CD14-positive monocyte (primary cell): ENCODE measurements at regions not wholly inside any gene's neighbourhood (a gene's known extent, or its start where the extent isn't known, plus 50 kb on each side); places are given as distances from the start of the nearest gene placed in this dataset.

ENCODE experiments used
- DNase-seq, 3 donors: peaks; one replicate each; pipeline ENCODE4 v3.0.0-alpha.2; 2011 to 2022
- H2AFZ ChIP-seq: 2 replicates; pipeline ENCODE4 v1.6.0; 2012; ENCODE audit warnings: mild to moderate bottlenecking, low read depth, low read length, inconsistent platforms; ENCODE audit not compliant: insufficient read depth, poor library complexity, severe bottlenecking
- H3K27ac ChIP-seq, 2 donors: 1 replicate in 1 of 2; 2 replicates in 1 of 2; pipeline ENCODE4 v1.5.1; 2012 to 2013; ENCODE audit warnings: low read length in 2 of 2, control low read depth in 1 of 2, inconsistent platforms in 1 of 2, low read depth in 1 of 2, mild to moderate bottlenecking in 1 of 2
- H3K27me3 ChIP-seq, 2 donors: one replicate each; pipeline versions ENCODE4 v1.6.0 to v1.6.1; 2011 to 2013; ENCODE audit warnings: low read length in 2 of 2; ENCODE audit not compliant: control insufficient read depth in 2 of 2, insufficient read depth in 2 of 2
- H3K36me3 ChIP-seq, 2 donors: replicated peaks in 1 of 2; 1 replicate in 1 of 2; 2 replicates in 1 of 2; pipeline versions ENCODE4 v1.5.1 to v1.6.1; 2012 to 2013; ENCODE audit warnings: low read length in 2 of 2, control low read depth in 1 of 2, inconsistent platforms in 1 of 2, mild to moderate bottlenecking in 1 of 2; ENCODE audit not compliant: insufficient read depth in 2 of 2, control insufficient read depth in 1 of 2
- H3K4me1 ChIP-seq, 2 donors: 1 replicate in 1 of 2; 2 replicates in 1 of 2; pipeline versions ENCODE4 v1.5.1 to v1.6.1; 2012 to 2013; ENCODE audit warnings: low read length in 2 of 2, control low read depth in 1 of 2, inconsistent platforms in 1 of 2, mild to moderate bottlenecking in 1 of 2, moderate library complexity in 1 of 2; ENCODE audit not compliant: insufficient read depth in 2 of 2, control insufficient read depth in 1 of 2
- H3K4me2 ChIP-seq: replicated peaks from 2 replicates; pipeline ENCODE3; 2012; ENCODE audit warnings: low read length, moderate library complexity, mild to moderate bottlenecking; ENCODE audit not compliant: poor library complexity, severe bottlenecking; ENCODE audit errors: extremely low read depth
- H3K4me3 ChIP-seq, 3 experiments: fragments of 200-600 bp in 1 of 3; sonication (generic) in 1 of 3; replicated peaks in 1 of 3; 1 replicate in 2 of 3; 2 replicates in 1 of 3; pipeline ENCODE4 v1.5.1; 2011 to 2013; ENCODE audit warnings: low read length in 3 of 3, mild to moderate bottlenecking in 3 of 3, control low read depth in 2 of 3, low read depth in 2 of 3, inconsistent platforms in 1 of 3, moderate library complexity in 1 of 3
- H3K79me2 ChIP-seq: 2 replicates; pipeline ENCODE4 v1.6.0; 2012; ENCODE audit warnings: mild to moderate bottlenecking, control low read depth, inconsistent platforms, low read length, moderate library complexity; ENCODE audit not compliant: insufficient read depth
- H3K9ac ChIP-seq: 2 replicates; pipeline ENCODE4 v1.6.0; 2017; ENCODE audit warnings: low read length, mild to moderate bottlenecking; ENCODE audit not compliant: insufficient read depth, poor library complexity, severe bottlenecking
- H3K9me3 ChIP-seq, 2 donors: replicated peaks in 1 of 2; 1 replicate in 1 of 2; 2 replicates in 1 of 2; pipeline versions ENCODE4 v1.5.1 to v1.6.1; 2012 to 2013; ENCODE audit warnings: low read length in 2 of 2, control low read depth in 1 of 2; ENCODE audit not compliant: control insufficient read depth in 1 of 2, insufficient read depth in 1 of 2
- H4K20me1 ChIP-seq: 2 replicates; pipeline ENCODE4 v1.6.0; 2012; ENCODE audit warnings: mild to moderate bottlenecking, low read length, control low read depth, moderate library complexity; ENCODE audit not compliant: insufficient read depth
- H3K27ac Mint-ChIP-seq, 7 donors: one replicate each; pipeline ENCODE4 v1.8.0; 2020; ENCODE audit warnings: mild to moderate bottlenecking in 7 of 7, mixed read lengths in 7 of 7, moderate library complexity in 6 of 7, inconsistent platforms in 2 of 7
- H3K27me3 Mint-ChIP-seq, 3 donors: one replicate each; pipeline ENCODE4 v1.8.0; 2021 to 2022; ENCODE audit warnings: low read depth in 3 of 3, mild to moderate bottlenecking in 3 of 3, mixed read lengths in 3 of 3, moderate library complexity in 3 of 3, inconsistent platforms in 1 of 3
- H3K36me3 Mint-ChIP-seq, 2 donors: one replicate each; pipeline ENCODE4 v1.8.0; 2020; ENCODE audit warnings: mixed read lengths in 2 of 2, inconsistent platforms in 1 of 2, mild to moderate bottlenecking in 1 of 2
- H3K4me1 Mint-ChIP-seq: one replicate; pipeline ENCODE4 v1.8.0; 2020; ENCODE audit warnings: mild to moderate bottlenecking, mixed read lengths
- H3K4me3 Mint-ChIP-seq, 2 donors: one replicate each; pipeline ENCODE4 v1.8.0; 2020; ENCODE audit warnings: mild to moderate bottlenecking in 2 of 2, mixed read lengths in 2 of 2, moderate library complexity in 1 of 2
- H3K9me3 Mint-ChIP-seq, 7 donors: one replicate each; pipeline ENCODE4 v1.8.0; 2020 to 2022; ENCODE audit warnings: mixed read lengths in 7 of 7, mild to moderate bottlenecking in 6 of 7, moderate library complexity in 6 of 7, inconsistent platforms in 2 of 7
- WGBS: methylation state at CpG from one replicate; pipeline ENCODE4 v1.1.5; 2013; ENCODE audit warnings: missing lambda C conversion rate; ENCODE audit not compliant: insufficient coverage; 5-methylcytosine and 5-hydroxymethylcytosine counted together
- intact Hi-C, 2 donors: fragments of 100-400 bp; cut with micrococcal nuclease; formaldehyde crosslinking; loops; one replicate each; pipeline versions ENCODE4 v1.15.0 to v1.15.1; 2023
- TF ChIP-seq, protein P1 (sequence below): fragments of 200-600 bp; IDR thresholded peaks from one replicate; pipeline ENCODE4 v1.8.0; 2022; ENCODE audit warnings: antibody characterized with exemption, mild to moderate bottlenecking

DNA sequence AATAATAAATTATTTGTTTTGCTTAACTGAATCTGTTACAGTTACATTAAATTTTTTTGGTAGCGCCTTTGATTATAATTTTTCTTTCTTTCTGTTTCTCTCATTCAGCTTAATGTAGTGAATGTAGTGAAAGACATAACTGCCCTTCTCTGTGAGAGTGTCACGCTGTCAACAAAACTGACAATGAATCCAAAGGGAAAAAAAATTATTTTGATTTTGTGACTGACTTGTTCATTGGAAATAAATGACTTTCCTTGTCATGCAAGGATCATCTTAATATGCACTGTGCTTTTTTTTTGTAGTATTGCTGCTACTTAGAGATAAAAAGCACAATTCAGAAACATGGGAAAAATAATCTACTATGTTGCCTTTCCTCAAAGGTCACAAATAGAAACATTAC is 1196.4 kb downstream of the PCDH17 start:
- no peaks in the 10 kb centered on the region for H3K4me1 Mint-ChIP-seq
- no peak overlapping the region for H3K4me3 ChIP-seq
- no peak overlapping the region for H3K9ac ChIP-seq
- H3K9me3 ChIP-seq: peaks cover 8 to 12% of the 10 kb centered on the region in 2 donors
- no CpG with 5 or more reads among the region's 2 CpGs for WGBS
- H3K27ac ChIP-seq: no peak overlapping the region
- no peaks in the 10 kb centered on the region for H4K20me1 ChIP-seq
- H3K4me1 ChIP-seq: no peaks in the 10 kb centered on the region
- no peaks in the 10 kb centered on the region for H3K79me2 ChIP-seq
- no peak overlapping the region for H3K4me3 Mint-ChIP-seq
- no peak overlapping the region for H2AFZ ChIP-seq
- no peaks in the 10 kb centered on the region for H3K36me3 ChIP-seq
- peaks cover under 1 to 9% (median 6%) of the 10 kb centered on the region in 7 donors for H3K9me3 Mint-ChIP-seq
- H3K27me3 ChIP-seq: no peaks in the 10 kb centered on the region
- DNase-seq: no peak
- TF ChIP-seq, protein P1, sequence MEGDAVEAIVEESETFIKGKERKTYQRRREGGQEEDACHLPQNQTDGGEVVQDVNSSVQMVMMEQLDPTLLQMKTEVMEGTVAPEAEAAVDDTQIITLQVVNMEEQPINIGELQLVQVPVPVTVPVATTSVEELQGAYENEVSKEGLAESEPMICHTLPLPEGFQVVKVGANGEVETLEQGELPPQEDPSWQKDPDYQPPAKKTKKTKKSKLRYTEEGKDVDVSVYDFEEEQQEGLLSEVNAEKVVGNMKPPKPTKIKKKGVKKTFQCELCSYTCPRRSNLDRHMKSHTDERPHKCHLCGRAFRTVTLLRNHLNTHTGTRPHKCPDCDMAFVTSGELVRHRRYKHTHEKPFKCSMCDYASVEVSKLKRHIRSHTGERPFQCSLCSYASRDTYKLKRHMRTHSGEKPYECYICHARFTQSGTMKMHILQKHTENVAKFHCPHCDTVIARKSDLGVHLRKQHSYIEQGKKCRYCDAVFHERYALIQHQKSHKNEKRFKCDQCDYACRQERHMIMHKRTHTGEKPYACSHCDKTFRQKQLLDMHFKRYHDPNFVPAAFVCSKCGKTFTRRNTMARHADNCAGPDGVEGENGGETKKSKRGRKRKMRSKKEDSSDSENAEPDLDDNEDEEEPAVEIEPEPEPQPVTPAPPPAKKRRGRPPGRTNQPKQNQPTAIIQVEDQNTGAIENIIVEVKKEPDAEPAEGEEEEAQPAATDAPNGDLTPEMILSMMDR: no peak
- intact Hi-C loops: no loop called here
- no peak overlapping the region for H3K4me2 ChIP-seq
- H3K36me3 Mint-ChIP-seq: no peaks in the 10 kb centered on the region
- no peaks in the 10 kb centered on the region for H3K27me3 Mint-ChIP-seq
- H3K27ac Mint-ChIP-seq: no peak overlapping the region

DNA sequence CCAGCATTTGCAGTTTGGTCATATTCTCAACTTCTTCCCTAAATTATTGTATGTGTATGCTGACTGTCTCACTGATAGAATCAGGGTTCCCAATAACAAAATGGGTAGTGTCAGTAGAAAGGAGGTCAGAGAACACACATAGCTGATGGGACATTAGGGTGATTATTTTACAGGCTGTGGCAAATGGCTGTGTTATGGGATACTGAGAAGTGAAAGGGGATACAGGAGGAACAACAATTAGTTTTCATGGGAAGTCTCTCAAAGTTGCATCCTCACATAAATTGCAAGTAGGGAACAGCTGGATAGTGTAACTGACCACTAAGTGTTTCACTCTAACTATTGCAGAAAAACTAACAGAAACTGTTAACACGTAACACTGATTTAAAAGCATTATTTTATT is 1199.3 kb downstream of the PCDH17 start:
- no peaks in the 10 kb centered on the region for H4K20me1 ChIP-seq
- H3K27ac Mint-ChIP-seq: no peak overlapping the region
- no peak overlapping the region for H3K4me3 Mint-ChIP-seq
- intact Hi-C loops: no loop called here
- no peaks in the 10 kb centered on the region for H3K27me3 Mint-ChIP-seq
- DNase-seq: no peak
- H3K4me2 ChIP-seq: no peak overlapping the region
- H3K4me1 Mint-ChIP-seq: no peaks in the 10 kb centered on the region
- H3K36me3 Mint-ChIP-seq: no peaks in the 10 kb centered on the region
- H3K27ac ChIP-seq: no peak overlapping the region
- no peak overlapping the region for H3K4me3 ChIP-seq
- TF ChIP-seq, protein P1: no peak
- no peaks in the 10 kb centered on the region for H3K4me1 ChIP-seq
- no peak overlapping the region for H3K9ac ChIP-seq
- H3K9me3 ChIP-seq: peaks cover 0 to 4% of the 10 kb centered on the region in 2 donors
- H2AFZ ChIP-seq: no peak overlapping the region
- no peaks in the 10 kb centered on the region for H3K36me3 ChIP-seq
- no peaks in the 10 kb centered on the region for H3K79me2 ChIP-seq
- no CpG with 5 or more reads among the region's 1 CpG for WGBS
- no peaks in the 10 kb centered on the region for H3K27me3 ChIP-seq
- H3K9me3 Mint-ChIP-seq: peaks cover 0 to 4% (median 2%) of the 10 kb centered on the region in 7 donors
